T47D (cell line): ENCODE measurements at regions not wholly inside any gene's neighbourhood (a gene's known extent, or its start where the extent isn't known, plus 50 kb on each side); places are given as distances from the start of the nearest gene placed in this dataset.

Source experiments
- DNase-seq, 2 experiments: peaks; one replicate each; pipeline versions ENCODE4 v3.0.0 to v3.0.0-alpha.2; 2011 to 2012; ENCODE audit warnings: low read depth in 1 of 2, low spot score in 1 of 2
- JUND ChIP-seq: IDR thresholded peaks from 2 replicates; pipeline ENCODE4 v1.6.1; 2012; ENCODE audit warnings: low read depth
- in situ Hi-C: cut with HindIII; loops from 2 replicates; pipeline ENCODE4 v1.10.0; 2016; ENCODE audit warnings: low sequenced_read_pairs, low pct_unique_long_range_greater_than_20kb

- no peak for DNase-seq
- no peak for TF ChIP-seq JUND
- in situ Hi-C loops = no loop called here
These were observed 542.5 kb upstream of the LARGE1 start for GRCh38 chr22:34462795-34463194.

- no peak for TF ChIP-seq JUND
- in situ Hi-C loops = no loop called here
- no peak for DNase-seq
These were observed 555.6 kb upstream of the LARGE1 start for GRCh38 chr22:34475886-34476285.

GRCh38 chr22:34476762-34477161 lies 556.5 kb upstream of the LARGE1 start:
- DNase-seq = no peak

GRCh38 chr22:34481090-34481489 lies 560.8 kb upstream of the LARGE1 start:
- no peak for DNase-seq
- in situ Hi-C loops = no loop called here
- TF ChIP-seq JUND = no peak

More at GRCh38 chr22:34476762-34477161, 556.5 kb upstream of the LARGE1 start:
- in situ Hi-C loops = no loop called here
- no peak for TF ChIP-seq JUND

GRCh38 chr22:34486381-34486780 lies 566.1 kb upstream of the LARGE1 start:
- no peak for TF ChIP-seq JUND
- DNase-seq = no peak
- in situ Hi-C loops = no loop called here

- in situ Hi-C loops = no loop called here
- no peak for DNase-seq
- TF ChIP-seq JUND = no peak
These were observed 569.6 kb upstream of the LARGE1 start for GRCh38 chr22:34489861-34490260.

GRCh38 chr22:34490886-34491285 lies 570.6 kb upstream of the LARGE1 start:
- DNase-seq = no peak
- in situ Hi-C loops = no loop called here
- no peak for TF ChIP-seq JUND

GRCh38 chr22:34493486-34493885 lies 572.5 kb upstream of the ISX start:
- DNase-seq = no peak
- in situ Hi-C loops = no loop called here
- no peak for TF ChIP-seq JUND

GRCh38 chr22:34501366-34501965 lies 564.5 kb upstream of the ISX start:
- in situ Hi-C loops = no loop called here
- TF ChIP-seq JUND = no peak
- no peak for DNase-seq

- no peak for DNase-seq
- no peak for TF ChIP-seq JUND
- in situ Hi-C loops = no loop called here
These were observed 563.1 kb upstream of the ISX start for GRCh38 chr22:34502821-34503220.

- no peak for DNase-seq
- in situ Hi-C loops = no loop called here
- TF ChIP-seq JUND = no peak
These were observed 557.2 kb upstream of the ISX start for GRCh38 chr22:34508797-34509196.

GRCh38 chr22:34526681-34527080 lies 539.3 kb upstream of the ISX start:
- no peak for TF ChIP-seq JUND
- in situ Hi-C loops = no loop called here
- no peak for DNase-seq

- no peak for DNase-seq
- TF ChIP-seq JUND = no peak
- in situ Hi-C loops = no loop called here
These were observed 531.9 kb upstream of the ISX start for GRCh38 chr22:34534101-34534500.

- no peak for DNase-seq
- TF ChIP-seq JUND = no peak
- in situ Hi-C loops = no loop called here
These were observed 498.6 kb upstream of the ISX start for GRCh38 chr22:34567367-34567766.
